ENCODE measurements at regions not wholly inside any gene's neighbourhood (a gene's known extent, or its start where the extent isn't known, plus 50 kb on each side); places are given as distances from the start of the nearest gene placed in this dataset.

GRCh38 chr13:78977311-78977710 is 318.4 kb upstream of the OBI1 start:
- TF ChIP-seq THAP9 (CRISPR knock-in tag; IDR thresholded peaks at IDR 0.05; ENCODE audit: borderline replicate concordance) (no peak), CTCF (CRISPR knock-in tag; IDR thresholded peaks at IDR 0.05) (no peak), SP1 (IDR thresholded peaks at IDR 0.05) (no peak), SP1 (CRISPR knock-in tag; IDR thresholded peaks at IDR 0.05) (no peak), PRDM15 (CRISPR knock-in tag; IDR thresholded peaks at IDR 0.05) (no peak), SRSF9 (IDR thresholded peaks at IDR 0.05; ENCODE audit: borderline replicate concordance, insufficient read depth, low read depth, low read length, poor library complexity, severe bottlenecking) (no peak), ZNF431 (CRISPR knock-in tag; IDR thresholded peaks at IDR 0.05; ENCODE audit: borderline replicate concordance, low read depth) (no peak), SRSF1 (optimal IDR thresholded peaks at IDR 0.05; ENCODE audit: low read depth, low read length) (no peak), RELA (CRISPR knock-in tag; IDR thresholded peaks at IDR 0.05) (no peak), POLR2AphosphoS2 (IDR thresholded peaks at IDR 0.05; ENCODE audit: low read depth, low read length) (no peak), ATF3 (CRISPR knock-in tag; IDR thresholded peaks at IDR 0.05) (no peak)
